ENCODE measurements at regions not wholly inside any gene's neighbourhood (a gene's known extent, or its start where the extent isn't known, plus 50 kb on each side); places are given as distances from the start of the nearest gene placed in this dataset.

DNA sequence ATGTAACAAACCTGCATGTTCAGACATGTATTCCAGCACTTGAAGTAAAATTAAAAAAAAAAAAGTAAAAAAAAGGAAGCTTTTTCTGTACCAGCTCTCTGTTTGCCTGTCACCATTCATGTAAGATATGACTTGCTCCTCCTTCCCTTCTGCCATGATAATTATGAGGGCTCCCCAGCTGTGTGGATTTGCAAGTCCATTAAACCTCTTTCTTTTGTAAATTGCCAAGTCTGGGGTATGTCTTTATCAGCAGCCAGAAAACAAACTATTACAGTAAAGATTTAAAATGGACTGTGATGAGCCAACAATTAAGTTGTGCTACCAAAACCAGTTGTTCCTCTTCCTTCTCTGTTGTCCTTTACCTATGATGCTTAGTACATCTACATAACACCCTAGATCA is 619.6 kb downstream of the ARL4A start:
- Histone ChIP-seq H3K4me1 (ENCODE audit: control insufficient read depth, insufficient read depth, low read length) (no peaks in the 10 kb centered on the region), H3K4me3 (ENCODE audit: low read length) (no peak overlapping the region), H3K36me3 (ENCODE audit: control insufficient read depth, insufficient read depth, low read length, severe bottlenecking) (no peaks in the 10 kb centered on the region), H3K9ac (ENCODE audit: low read length) (no peak overlapping the region), H3K27me3 (replicated peaks; ENCODE audit: control insufficient read depth, insufficient read depth, low read length) (no peaks in the 10 kb centered on the region), H3K9me3 (ENCODE audit: control insufficient read depth, low read length) (peaks cover 4% of the 10 kb centered on the region)
- no peak for DNase-seq (ENCODE audit: low read depth)

DNA sequence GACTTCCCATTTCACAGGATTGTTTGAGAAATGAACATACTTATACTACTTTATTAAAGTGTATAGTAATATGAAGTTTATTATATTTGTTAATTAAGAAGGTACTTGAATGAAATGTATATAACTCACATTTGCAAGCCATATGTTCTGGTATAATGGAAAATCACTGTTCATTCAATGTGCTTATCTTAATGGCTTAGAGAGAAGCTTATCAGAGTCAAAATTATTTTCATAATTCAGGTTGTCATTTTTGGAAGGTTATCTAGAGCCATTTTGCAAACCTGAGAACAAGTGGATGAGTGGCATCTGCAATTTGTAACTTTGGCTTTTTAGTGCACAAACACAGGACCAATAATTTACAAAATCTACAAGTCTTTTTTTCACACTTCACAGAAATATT is 621.0 kb downstream of the ARL4A start:
- H3K9me3 ChIP-seq (ENCODE audit: control insufficient read depth, low read length) = peaks cover 11% of the 10 kb centered on the region
- no peak overlapping the region for H3K4me3 ChIP-seq (ENCODE audit: low read length)
- DNase-seq (ENCODE audit: low read depth) = no peak
- no peaks in the 10 kb centered on the region for H3K27me3 ChIP-seq (replicated peaks; ENCODE audit: control insufficient read depth, insufficient read depth, low read length)
- H3K4me1 ChIP-seq (ENCODE audit: control insufficient read depth, insufficient read depth, low read length) = no peaks in the 10 kb centered on the region
- H3K9ac ChIP-seq (ENCODE audit: low read length) = no peak overlapping the region
- H3K36me3 ChIP-seq (ENCODE audit: control insufficient read depth, insufficient read depth, low read length, severe bottlenecking) = no peaks in the 10 kb centered on the region

DNA sequence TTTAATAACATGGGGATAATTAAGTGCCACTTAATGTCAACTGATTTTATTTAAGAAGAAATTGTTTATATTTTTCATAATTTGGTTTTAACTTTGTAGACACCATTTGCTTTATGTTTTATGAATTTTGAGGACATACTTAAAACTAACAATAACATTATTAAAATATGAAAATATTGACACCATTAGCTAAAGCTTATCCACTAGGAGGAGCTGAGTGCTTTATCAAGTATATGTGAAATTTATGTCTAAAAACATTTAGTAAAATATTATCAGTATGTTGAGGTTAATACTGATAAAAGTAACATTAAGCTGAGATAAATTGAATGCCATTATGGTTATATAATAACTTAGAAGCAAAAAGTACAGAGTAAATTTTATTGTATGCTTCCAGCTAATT is 622.1 kb downstream of the ARL4A start:
- no peak overlapping the region for H3K4me3 ChIP-seq (ENCODE audit: low read length)

DNA sequence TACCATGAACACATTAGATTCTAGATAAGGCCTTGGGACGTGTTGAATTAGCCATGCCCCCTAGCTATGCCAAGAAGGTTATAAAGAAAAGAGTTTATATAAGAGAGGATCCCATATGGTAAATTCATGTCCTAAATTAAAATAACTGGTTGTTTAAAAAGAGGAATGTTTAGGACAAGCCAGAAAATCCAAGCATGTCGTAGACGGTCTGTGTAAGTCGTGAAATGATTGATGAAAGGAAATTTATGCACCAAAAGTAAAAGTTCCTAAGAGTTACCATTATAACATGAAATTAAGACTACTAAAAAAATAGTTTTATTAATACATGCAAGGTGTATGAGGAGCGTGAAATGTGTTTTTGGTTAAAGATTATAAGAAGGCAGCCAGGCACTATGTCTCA is 624.9 kb downstream of the ARL4A start:
- no peak for DNase-seq (ENCODE audit: low read depth)
- Histone ChIP-seq H3K4me3 (ENCODE audit: low read length) (no peak overlapping the region), H3K9me3 (ENCODE audit: control insufficient read depth, low read length) (peaks cover 11% of the 10 kb centered on the region), H3K4me1 (ENCODE audit: control insufficient read depth, insufficient read depth, low read length) (no peaks in the 10 kb centered on the region), H3K9ac (ENCODE audit: low read length) (no peak overlapping the region), H3K36me3 (ENCODE audit: control insufficient read depth, insufficient read depth, low read length, severe bottlenecking) (no peaks in the 10 kb centered on the region), H3K27me3 (replicated peaks; ENCODE audit: control insufficient read depth, insufficient read depth, low read length) (no peaks in the 10 kb centered on the region)

More for the DNA sequence above, 622.1 kb downstream of the ARL4A start:
- Histone ChIP-seq H3K36me3 (ENCODE audit: control insufficient read depth, insufficient read depth, low read length, severe bottlenecking) (no peaks in the 10 kb centered on the region), H3K4me1 (ENCODE audit: control insufficient read depth, insufficient read depth, low read length) (no peaks in the 10 kb centered on the region), H3K9ac (ENCODE audit: low read length) (no peak overlapping the region), H3K27me3 (replicated peaks; ENCODE audit: control insufficient read depth, insufficient read depth, low read length) (no peaks in the 10 kb centered on the region), H3K9me3 (ENCODE audit: control insufficient read depth, low read length) (peaks cover 11% of the 10 kb centered on the region)
- DNase-seq (ENCODE audit: low read depth) = peak; percentile 34

DNA sequence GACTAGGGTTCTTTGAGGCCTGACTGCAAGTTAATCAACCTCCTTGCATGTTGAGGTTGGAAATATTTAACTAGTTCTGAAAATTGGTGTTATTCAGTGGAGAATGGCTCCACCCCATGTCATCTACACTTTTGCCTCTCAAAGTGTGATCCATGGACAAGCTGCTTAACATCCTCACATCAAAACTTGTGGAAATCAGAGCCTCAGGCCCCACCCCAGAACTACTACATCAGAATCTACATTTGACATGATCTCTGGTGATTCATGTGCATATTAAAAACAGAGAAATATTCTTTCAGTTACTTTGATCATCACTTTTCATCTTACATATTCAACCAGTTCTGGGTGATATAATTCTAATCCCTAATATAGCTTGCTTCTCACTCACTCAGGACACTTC is 632.9 kb downstream of the ARL4A start:
- no peaks in the 10 kb centered on the region for H3K36me3 ChIP-seq (ENCODE audit: control insufficient read depth, insufficient read depth, low read length, severe bottlenecking)
- H3K9me3 ChIP-seq (ENCODE audit: control insufficient read depth, low read length) = no peaks in the 10 kb centered on the region
- H3K9ac ChIP-seq (ENCODE audit: low read length) = no peak overlapping the region
- H3K4me3 ChIP-seq (ENCODE audit: low read length) = no peak overlapping the region
- no peaks in the 10 kb centered on the region for H3K27me3 ChIP-seq (replicated peaks; ENCODE audit: control insufficient read depth, insufficient read depth, low read length)
- H3K4me1 ChIP-seq (ENCODE audit: control insufficient read depth, insufficient read depth, low read length) = peaks cover 3% of the 10 kb centered on the region
- DNase-seq (ENCODE audit: low read depth) = no peak

DNA sequence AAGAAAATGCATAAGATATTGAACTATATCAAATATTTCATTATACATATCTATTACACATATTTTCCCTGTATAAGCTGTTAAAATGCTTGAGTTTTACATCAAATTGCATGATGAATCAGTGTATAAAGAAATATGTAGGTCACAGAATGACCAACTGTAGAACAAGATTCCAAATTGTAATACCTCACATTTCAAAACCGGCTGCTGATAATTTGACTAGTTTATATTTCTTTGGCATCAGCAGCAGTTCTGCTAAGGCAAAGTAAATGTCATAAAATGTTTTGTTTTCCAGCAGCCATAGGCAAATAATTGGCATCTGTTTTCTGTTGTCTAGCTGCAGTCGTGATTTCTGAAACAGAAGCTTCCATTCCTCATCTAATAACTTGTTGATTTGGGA is 633.9 kb downstream of the ARL4A start:
- Histone ChIP-seq H3K9ac (ENCODE audit: low read length) (no peak overlapping the region), H3K9me3 (ENCODE audit: control insufficient read depth, low read length) (no peaks in the 10 kb centered on the region)

DNA sequence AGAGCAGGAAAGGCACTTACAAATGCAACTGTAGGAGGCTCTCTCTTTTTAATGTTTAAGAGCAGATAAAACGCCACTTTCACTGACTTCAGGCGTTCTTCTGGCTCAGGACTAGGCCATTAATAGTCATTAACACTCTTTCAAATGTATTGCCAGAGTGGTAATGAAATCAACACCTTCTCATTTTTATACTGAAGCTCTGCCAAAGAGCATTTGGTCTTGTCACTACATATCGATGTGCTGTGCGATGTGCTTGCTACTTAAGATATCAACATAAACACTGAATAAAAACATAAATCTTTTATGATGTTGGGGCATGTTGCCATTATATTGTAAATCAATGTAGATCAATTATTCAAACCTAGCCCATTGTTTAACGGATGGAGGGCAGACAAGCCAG is 634.7 kb downstream of the ARL4A start:
- Histone ChIP-seq H3K4me1 (ENCODE audit: control insufficient read depth, insufficient read depth, low read length) (peaks cover 3% of the 10 kb centered on the region), H3K9me3 (ENCODE audit: control insufficient read depth, low read length) (peaks cover 3% of the 10 kb centered on the region), H3K4me3 (ENCODE audit: low read length) (no peak overlapping the region), H3K36me3 (ENCODE audit: control insufficient read depth, insufficient read depth, low read length, severe bottlenecking) (no peaks in the 10 kb centered on the region), H3K27me3 (replicated peaks; ENCODE audit: control insufficient read depth, insufficient read depth, low read length) (no peaks in the 10 kb centered on the region), H3K9ac (ENCODE audit: low read length) (no peak overlapping the region)
- no peak for DNase-seq (ENCODE audit: low read depth)

More for the DNA sequence above, 633.9 kb downstream of the ARL4A start:
- Histone ChIP-seq H3K4me1 (ENCODE audit: control insufficient read depth, insufficient read depth, low read length) (peaks cover 3% of the 10 kb centered on the region), H3K36me3 (ENCODE audit: control insufficient read depth, insufficient read depth, low read length, severe bottlenecking) (no peaks in the 10 kb centered on the region), H3K27me3 (replicated peaks; ENCODE audit: control insufficient read depth, insufficient read depth, low read length) (no peaks in the 10 kb centered on the region), H3K4me3 (ENCODE audit: low read length) (no peak overlapping the region)
- peak; percentile 78 for DNase-seq (ENCODE audit: low read depth)

DNA sequence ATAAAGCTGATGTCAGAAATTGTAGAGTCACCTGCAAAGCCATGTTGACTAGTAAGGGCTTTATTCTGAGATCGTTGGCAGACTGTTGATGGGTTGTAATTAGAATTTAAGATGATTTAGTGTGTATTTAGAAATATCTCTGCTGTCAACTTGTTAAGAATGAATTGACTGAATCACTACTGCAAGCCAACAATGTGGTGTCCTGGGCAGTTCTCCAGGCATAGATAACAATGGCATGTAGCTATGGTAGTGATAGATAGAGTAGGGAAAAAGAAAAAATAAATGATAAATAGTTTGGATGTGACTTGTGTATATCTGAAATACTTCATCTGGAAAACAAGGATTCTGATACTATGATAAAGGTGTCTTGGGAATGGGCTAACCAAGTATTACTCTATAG is 640.2 kb downstream of the ARL4A start:
- H3K9ac ChIP-seq (ENCODE audit: low read length) = no peak overlapping the region
- DNase-seq (ENCODE audit: low read depth) = peak; percentile 34

DNA sequence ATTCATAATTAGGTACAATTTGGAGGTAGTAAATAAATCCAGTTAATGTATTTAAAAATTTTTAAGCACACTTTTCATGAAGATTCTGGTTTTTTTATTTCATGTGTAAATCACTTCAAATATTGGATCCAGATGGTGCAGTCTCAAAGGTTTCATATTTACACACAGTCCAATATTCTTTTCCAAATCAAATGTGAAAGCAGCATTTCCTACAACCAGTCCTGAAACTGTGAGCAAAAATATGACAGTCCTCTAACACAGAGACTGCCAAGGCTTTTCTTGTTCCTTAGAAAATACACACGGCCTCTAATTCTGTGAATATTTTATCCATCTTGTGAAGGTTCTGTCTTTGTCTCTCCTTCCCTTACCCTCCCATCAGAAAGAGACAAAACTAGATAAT is 645.9 kb downstream of the ARL4A start:
- Histone ChIP-seq H3K27me3 (replicated peaks; ENCODE audit: control insufficient read depth, insufficient read depth, low read length) (no peaks in the 10 kb centered on the region), H3K9ac (ENCODE audit: low read length) (no peak overlapping the region)

More for the DNA sequence above, 640.2 kb downstream of the ARL4A start:
- Histone ChIP-seq H3K36me3 (ENCODE audit: control insufficient read depth, insufficient read depth, low read length, severe bottlenecking) (no peaks in the 10 kb centered on the region), H3K27me3 (replicated peaks; ENCODE audit: control insufficient read depth, insufficient read depth, low read length) (no peaks in the 10 kb centered on the region), H3K4me3 (ENCODE audit: low read length) (no peak overlapping the region), H3K4me1 (ENCODE audit: control insufficient read depth, insufficient read depth, low read length) (no peaks in the 10 kb centered on the region), H3K9me3 (ENCODE audit: control insufficient read depth, low read length) (peaks cover 3% of the 10 kb centered on the region)

DNA sequence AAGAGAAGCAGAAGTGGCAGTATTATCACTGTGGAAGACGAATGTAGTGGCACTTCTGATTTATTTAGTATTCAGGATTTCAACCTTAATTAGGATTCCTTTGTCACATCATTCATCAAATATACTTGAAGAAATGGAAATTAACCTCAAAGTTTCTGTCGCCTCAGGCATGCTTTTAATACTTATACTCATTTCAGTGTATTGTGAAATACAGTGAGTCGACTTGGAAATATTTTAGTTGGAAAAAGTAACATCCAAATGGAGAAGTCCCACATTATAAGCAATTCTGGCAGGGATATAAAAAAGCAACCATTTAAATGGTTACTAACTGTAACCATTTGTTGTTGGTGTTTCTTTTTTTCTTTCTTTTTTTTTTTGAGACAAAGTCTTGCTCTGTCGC is 648.8 kb downstream of the ARL4A start:
- no peaks in the 10 kb centered on the region for H3K9me3 ChIP-seq (ENCODE audit: control insufficient read depth, low read length)
- peaks cover 12% of the 10 kb centered on the region for H3K4me1 ChIP-seq (ENCODE audit: control insufficient read depth, insufficient read depth, low read length)
- peak; percentile 82 for DNase-seq (ENCODE audit: low read depth)
- H3K27me3 ChIP-seq (replicated peaks; ENCODE audit: control insufficient read depth, insufficient read depth, low read length) = no peaks in the 10 kb centered on the region
- H3K9ac ChIP-seq (ENCODE audit: low read length) = no peak overlapping the region
- H3K36me3 ChIP-seq (ENCODE audit: control insufficient read depth, insufficient read depth, low read length, severe bottlenecking) = no peaks in the 10 kb centered on the region
- H3K4me3 ChIP-seq (ENCODE audit: low read length) = no peak overlapping the region

More for the DNA sequence above, 645.9 kb downstream of the ARL4A start:
- no peaks in the 10 kb centered on the region for H3K36me3 ChIP-seq (ENCODE audit: control insufficient read depth, insufficient read depth, low read length, severe bottlenecking)
- no peak overlapping the region for H3K4me3 ChIP-seq (ENCODE audit: low read length)
- DNase-seq (ENCODE audit: low read depth) = peak; percentile 55
- peaks cover 12% of the 10 kb centered on the region for H3K4me1 ChIP-seq (ENCODE audit: control insufficient read depth, insufficient read depth, low read length)
- no peaks in the 10 kb centered on the region for H3K9me3 ChIP-seq (ENCODE audit: control insufficient read depth, low read length)

DNA sequence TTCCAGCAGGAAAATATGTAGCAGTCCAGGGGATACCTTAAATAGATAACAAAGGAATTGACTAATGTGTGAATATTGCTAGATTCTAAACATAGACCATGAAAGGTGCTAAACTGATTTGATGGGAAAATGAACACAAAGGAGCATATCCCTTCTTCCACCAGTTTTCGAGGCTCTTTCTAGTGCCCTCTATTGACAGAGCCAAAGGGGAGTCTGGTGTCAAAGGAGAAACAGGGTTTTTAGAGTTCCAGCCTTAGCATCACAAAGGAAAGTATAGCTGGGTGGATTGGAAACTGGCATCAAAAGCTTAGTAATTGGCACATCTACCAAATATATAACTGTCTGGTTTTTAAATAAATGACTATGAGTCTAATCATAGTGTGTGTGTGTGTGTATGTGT is 636.8 kb downstream of the ETV1 start:
- no peak for DNase-seq (ENCODE audit: low read depth)
- no peak overlapping the region for H3K4me3 ChIP-seq (ENCODE audit: low read length)
- H3K9me3 ChIP-seq (ENCODE audit: control insufficient read depth, low read length) = peaks cover 3% of the 10 kb centered on the region
- no peaks in the 10 kb centered on the region for H3K27me3 ChIP-seq (replicated peaks; ENCODE audit: control insufficient read depth, insufficient read depth, low read length)
- no peaks in the 10 kb centered on the region for H3K4me1 ChIP-seq (ENCODE audit: control insufficient read depth, insufficient read depth, low read length)
- H3K9ac ChIP-seq (ENCODE audit: low read length) = no peak overlapping the region
- H3K36me3 ChIP-seq (ENCODE audit: control insufficient read depth, insufficient read depth, low read length, severe bottlenecking) = no peaks in the 10 kb centered on the region

DNA sequence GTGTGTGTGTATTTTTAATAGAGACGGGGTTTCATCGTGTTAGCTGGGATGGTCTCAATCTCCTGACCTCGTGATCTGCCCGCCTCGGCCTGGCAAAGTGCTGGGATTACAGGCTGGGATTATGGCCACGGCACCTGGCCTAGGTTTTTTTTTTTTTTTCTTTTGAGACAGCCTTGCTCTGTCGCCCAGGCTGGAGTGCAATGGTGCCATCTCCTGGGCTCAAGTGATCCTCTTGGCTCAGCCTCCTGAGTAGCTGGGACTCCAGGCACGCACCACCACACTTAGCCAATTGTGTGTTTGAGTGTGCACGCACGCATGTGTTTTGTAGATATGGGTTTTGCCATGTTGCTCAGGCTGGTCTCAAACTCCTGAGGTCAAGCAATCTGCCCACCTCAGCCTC is 629.8 kb downstream of the ETV1 start:
- no peaks in the 10 kb centered on the region for H3K27me3 ChIP-seq (replicated peaks; ENCODE audit: control insufficient read depth, insufficient read depth, low read length)
- no peak for DNase-seq (ENCODE audit: low read depth)
- H3K36me3 ChIP-seq (ENCODE audit: control insufficient read depth, insufficient read depth, low read length, severe bottlenecking) = no peaks in the 10 kb centered on the region
- no peak overlapping the region for H3K9ac ChIP-seq (ENCODE audit: low read length)
- H3K4me3 ChIP-seq (ENCODE audit: low read length) = no peak overlapping the region
- no peaks in the 10 kb centered on the region for H3K4me1 ChIP-seq (ENCODE audit: control insufficient read depth, insufficient read depth, low read length)
- peaks cover 3% of the 10 kb centered on the region for H3K9me3 ChIP-seq (ENCODE audit: control insufficient read depth, low read length)
